Vagina (tissue), 2 donors: ENCODE measurements at regions not wholly inside any gene's neighbourhood (a gene's known extent, or its start where the extent isn't known, plus 50 kb on each side); places are given as distances from the start of the nearest gene placed in this dataset.
"Not testable (repeated sequence)": the region's sequence is repeated elsewhere in the genome, so short reads cannot be mapped to it uniquely, and the experiment has no call there.

Experiments
- POLR2AphosphoS5 ChIP-seq, 2 donors: sonication (generic); formaldehyde crosslinking; IDR thresholded peaks; one replicate each; pipeline ENCODE4 v1.9.0; 2017; ENCODE audit warnings: antibody characterized with exemption in 2 of 2, mild to moderate bottlenecking in 2 of 2, low read depth in 1 of 2; ENCODE audit not compliant: insufficient read depth in 1 of 2
- TF ChIP-seq, protein P1 (sequence below), 3 experiments: fragments of 450-650 bp in 2 of 3; fragments of 200-600 bp in 1 of 3; sonication (generic) in 1 of 3; IDR thresholded peaks; one replicate each; pipeline ENCODE4 v1.5.1; 2017 to 2019; ENCODE audit warnings: antibody characterized with exemption in 3 of 3, mild to moderate bottlenecking in 2 of 3, moderate library complexity in 2 of 3

DNA sequence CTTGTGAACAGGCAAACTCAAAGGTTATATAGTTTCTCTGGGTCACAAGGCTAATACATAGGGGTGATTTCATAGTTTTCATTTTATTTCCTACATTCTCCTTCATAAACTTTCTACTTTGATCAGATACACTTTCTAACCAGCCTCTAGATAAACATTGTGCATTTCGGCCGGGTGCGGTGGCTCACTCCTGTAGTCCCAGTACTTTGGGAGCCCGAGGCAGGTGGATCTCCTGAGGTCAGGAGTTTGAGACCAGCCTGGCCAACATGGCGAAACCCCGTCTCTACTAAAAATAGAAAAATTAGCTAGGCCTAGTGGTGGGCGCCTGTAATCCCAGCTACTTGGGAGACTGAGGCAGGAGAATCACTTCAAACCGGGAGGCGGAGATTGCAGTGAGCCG is 502.6 kb upstream of the CNTNAP5 start:
- TF ChIP-seq, protein P1, sequence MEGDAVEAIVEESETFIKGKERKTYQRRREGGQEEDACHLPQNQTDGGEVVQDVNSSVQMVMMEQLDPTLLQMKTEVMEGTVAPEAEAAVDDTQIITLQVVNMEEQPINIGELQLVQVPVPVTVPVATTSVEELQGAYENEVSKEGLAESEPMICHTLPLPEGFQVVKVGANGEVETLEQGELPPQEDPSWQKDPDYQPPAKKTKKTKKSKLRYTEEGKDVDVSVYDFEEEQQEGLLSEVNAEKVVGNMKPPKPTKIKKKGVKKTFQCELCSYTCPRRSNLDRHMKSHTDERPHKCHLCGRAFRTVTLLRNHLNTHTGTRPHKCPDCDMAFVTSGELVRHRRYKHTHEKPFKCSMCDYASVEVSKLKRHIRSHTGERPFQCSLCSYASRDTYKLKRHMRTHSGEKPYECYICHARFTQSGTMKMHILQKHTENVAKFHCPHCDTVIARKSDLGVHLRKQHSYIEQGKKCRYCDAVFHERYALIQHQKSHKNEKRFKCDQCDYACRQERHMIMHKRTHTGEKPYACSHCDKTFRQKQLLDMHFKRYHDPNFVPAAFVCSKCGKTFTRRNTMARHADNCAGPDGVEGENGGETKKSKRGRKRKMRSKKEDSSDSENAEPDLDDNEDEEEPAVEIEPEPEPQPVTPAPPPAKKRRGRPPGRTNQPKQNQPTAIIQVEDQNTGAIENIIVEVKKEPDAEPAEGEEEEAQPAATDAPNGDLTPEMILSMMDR (IDR thresholded peaks at IDR 0.05) = not testable (repeated sequence)
- not testable (repeated sequence) for TF ChIP-seq POLR2AphosphoS5 (IDR thresholded peaks at IDR 0.05; ENCODE audit: insufficient read depth in 1 of 2, low read depth in 1 of 2)
